ENCODE measurements at regions not wholly inside any gene's neighbourhood (a gene's known extent, or its start where the extent isn't known, plus 50 kb on each side); places are given as distances from the start of the nearest gene placed in this dataset.

DNA sequence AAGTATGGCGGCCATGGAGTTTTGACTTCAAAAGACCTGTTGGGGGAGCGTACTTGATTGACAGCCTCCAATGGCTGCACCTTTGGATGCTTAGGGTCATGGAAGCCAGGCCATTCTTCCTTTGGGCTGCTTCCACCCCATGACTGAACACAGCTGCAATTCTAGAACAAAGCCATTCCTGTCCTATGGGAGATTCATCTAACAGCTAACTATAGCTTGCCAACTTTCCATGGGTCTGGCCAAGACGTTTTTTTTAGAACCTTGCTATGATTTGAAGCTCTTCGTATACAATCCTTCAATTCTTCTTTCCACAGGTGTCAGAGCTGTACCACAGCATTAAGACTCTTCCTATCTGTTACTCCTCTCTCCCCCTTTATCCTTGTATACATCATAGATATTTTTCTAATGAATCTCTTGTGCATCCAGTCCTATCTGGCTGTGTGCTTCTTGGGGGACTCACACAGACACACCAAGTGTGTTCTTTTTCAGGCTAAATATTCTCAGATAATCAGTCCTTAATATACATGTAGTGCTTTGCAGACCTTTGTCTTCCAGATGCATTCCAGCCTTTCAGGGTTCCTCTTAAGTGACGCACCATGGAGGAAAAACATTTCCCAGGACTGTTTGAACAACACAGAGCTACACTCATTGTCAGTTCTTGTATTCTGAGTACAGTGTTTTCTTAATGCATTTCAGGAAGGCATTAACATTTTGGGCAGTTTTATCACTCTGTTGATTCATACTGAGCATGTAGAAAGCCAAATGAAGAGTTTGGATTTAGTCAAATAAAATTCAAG lies 198.9 kb downstream of the TAF11L14 start:
- Histone ChIP-seq H3K4me1 (no peaks in the 10 kb centered on the region), H3K36me3 (replicated peaks in 1 of 2; ENCODE audit: insufficient read depth in 1 of 2, low read depth in 2 of 2) (no peaks in the 10 kb centered on the region), H3K9me3 (no peaks in the 10 kb centered on the region), H3K4me3 (no peak overlapping the region), H3K27ac (no peak overlapping the region), H3K27me3 (no peaks in the 10 kb centered on the region)
- TF ChIP-seq, protein P1, sequence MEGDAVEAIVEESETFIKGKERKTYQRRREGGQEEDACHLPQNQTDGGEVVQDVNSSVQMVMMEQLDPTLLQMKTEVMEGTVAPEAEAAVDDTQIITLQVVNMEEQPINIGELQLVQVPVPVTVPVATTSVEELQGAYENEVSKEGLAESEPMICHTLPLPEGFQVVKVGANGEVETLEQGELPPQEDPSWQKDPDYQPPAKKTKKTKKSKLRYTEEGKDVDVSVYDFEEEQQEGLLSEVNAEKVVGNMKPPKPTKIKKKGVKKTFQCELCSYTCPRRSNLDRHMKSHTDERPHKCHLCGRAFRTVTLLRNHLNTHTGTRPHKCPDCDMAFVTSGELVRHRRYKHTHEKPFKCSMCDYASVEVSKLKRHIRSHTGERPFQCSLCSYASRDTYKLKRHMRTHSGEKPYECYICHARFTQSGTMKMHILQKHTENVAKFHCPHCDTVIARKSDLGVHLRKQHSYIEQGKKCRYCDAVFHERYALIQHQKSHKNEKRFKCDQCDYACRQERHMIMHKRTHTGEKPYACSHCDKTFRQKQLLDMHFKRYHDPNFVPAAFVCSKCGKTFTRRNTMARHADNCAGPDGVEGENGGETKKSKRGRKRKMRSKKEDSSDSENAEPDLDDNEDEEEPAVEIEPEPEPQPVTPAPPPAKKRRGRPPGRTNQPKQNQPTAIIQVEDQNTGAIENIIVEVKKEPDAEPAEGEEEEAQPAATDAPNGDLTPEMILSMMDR (IDR thresholded peaks at IDR 0.05): no peak
- no peak for TF ChIP-seq POLR2A (IDR thresholded peaks at IDR 0.05)
- intact Hi-C loops (cut with DNase I): no loop called here
- no peak for ATAC-seq
- DNase-seq: no peak
- 47 to 48% methylated on average over 5 of the region's 5 CpGs for WGBS, 2 donors

DNA sequence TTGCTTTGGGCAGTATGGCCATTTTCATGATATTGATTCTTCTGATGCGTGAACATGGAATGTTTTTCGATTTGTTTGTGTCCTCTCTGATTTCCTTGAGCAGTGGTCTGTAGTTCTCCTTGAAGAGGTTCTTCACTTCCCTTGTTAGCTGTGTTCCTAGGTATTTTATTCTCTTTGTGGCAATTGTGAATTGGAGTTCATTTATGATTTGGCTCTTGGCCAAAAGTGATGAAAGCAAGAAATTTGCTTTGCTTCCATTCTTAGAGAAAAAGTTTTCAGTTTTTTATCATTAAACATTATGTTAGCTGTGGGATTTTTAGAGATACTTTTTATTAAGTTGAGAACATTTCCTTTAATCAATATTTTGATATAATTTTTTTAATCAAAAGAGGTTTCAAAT lies 203.5 kb downstream of the TAF11L14 start:
- H3K27me3 ChIP-seq: no peaks in the 10 kb centered on the region
- WGBS, 2 donors: 68 to 71% methylated on average over 2 of the region's 2 CpGs
- no peaks in the 10 kb centered on the region for H3K36me3 ChIP-seq (replicated peaks in 1 of 2; ENCODE audit: insufficient read depth in 1 of 2, low read depth in 2 of 2)
- intact Hi-C loops (cut with DNase I): no loop called here
- H3K4me3 ChIP-seq: no peak overlapping the region
- no peak overlapping the region for H3K27ac ChIP-seq
- ATAC-seq (no peak), DNase-seq (no peak)
- TF ChIP-seq, protein P1 (IDR thresholded peaks at IDR 0.05): no peak
- no peak for TF ChIP-seq POLR2A (IDR thresholded peaks at IDR 0.05)
- H3K9me3 ChIP-seq: no peaks in the 10 kb centered on the region
- no peaks in the 10 kb centered on the region for H3K4me1 ChIP-seq

DNA sequence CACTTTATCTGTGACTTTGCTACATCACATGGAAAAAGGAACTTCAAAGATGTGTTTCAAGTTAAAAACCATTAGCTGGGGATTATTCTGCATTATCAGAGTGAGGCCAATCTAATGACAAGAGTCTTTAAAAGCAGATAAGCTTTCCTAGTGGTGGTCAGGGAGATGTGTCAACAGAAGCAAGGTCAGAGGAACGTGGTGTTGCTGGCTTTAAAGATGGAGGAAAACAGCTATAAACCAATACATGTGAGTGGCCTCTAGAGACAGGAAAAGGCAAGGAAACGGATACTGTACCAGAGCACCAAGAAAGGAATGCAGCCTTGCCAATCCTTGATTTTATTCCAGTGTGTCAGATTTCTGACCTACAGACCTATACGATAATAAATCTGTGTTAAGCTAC lies 204.2 kb downstream of the TAF11L14 start:
- ATAC-seq: no peak
- TF ChIP-seq, protein P1 (IDR thresholded peaks at IDR 0.05): no peak
- TF ChIP-seq POLR2A (IDR thresholded peaks at IDR 0.05): no peak
- no peaks in the 10 kb centered on the region for H3K4me1 ChIP-seq
- WGBS, 2 donors: 39 to 41% methylated on average over 3 of the region's 3 CpGs
- H3K27ac ChIP-seq: no peak overlapping the region
- H3K9me3 ChIP-seq: no peaks in the 10 kb centered on the region
- H3K4me3 ChIP-seq: no peak overlapping the region
- intact Hi-C loops (cut with DNase I): no loop called here
- no peaks in the 10 kb centered on the region for H3K36me3 ChIP-seq (replicated peaks in 1 of 2; ENCODE audit: insufficient read depth in 1 of 2, low read depth in 2 of 2)
- no peaks in the 10 kb centered on the region for H3K27me3 ChIP-seq
- no peak for DNase-seq

DNA sequence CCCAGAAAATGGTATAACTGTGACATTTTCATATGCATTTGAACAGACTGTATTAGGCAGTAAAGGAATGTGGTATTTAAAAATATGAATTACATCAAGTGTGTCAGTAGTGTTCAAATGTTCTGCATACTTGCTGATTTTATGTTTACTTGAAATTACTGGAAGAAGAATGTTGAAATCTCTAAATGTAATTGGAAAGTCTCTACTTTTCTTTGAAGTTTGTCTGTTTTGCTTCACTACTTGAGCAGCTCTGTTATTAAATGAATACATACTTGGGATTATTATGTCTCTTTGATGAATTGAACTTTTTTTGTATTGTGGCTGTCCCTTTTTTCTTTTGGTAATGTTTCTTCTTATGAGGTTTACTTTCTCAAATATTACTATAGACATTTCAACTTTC lies 205.6 kb downstream of the TAF11L14 start:
- Histone ChIP-seq H3K9me3 (no peaks in the 10 kb centered on the region), H3K36me3 (replicated peaks in 1 of 2; ENCODE audit: insufficient read depth in 1 of 2, low read depth in 2 of 2) (no peaks in the 10 kb centered on the region), H3K27me3 (no peaks in the 10 kb centered on the region), H3K4me3 (no peak overlapping the region), H3K4me1 (no peaks in the 10 kb centered on the region), H3K27ac (no peak overlapping the region)
- intact Hi-C loops (cut with DNase I): no loop called here
- no peak for DNase-seq
- TF ChIP-seq, protein P1 (IDR thresholded peaks at IDR 0.05): no peak
- no peak for TF ChIP-seq POLR2A (IDR thresholded peaks at IDR 0.05)
- ATAC-seq: no peak

DNA sequence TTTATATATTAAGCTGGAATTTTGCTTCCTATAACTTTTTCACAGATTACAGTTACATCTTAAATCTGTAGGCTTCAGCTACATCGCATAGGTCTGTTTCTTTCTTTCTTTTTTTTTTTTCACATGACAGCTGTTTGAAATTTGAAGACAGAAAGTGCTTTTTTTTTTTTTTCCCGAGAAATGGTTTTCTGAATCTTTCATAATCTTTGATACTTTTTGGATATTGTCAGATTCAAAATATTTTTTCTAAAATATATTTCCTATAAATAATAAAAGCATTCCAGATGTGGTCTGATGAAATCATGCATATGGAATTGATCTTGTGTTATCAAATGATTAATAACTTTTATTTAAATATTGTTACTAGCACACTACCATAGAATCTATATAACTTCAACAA lies 212.2 kb downstream of the TAF11L14 start:
- Histone ChIP-seq H3K27ac (no peak overlapping the region), H3K4me3 (no peak overlapping the region), H3K9me3 (no peaks in the 10 kb centered on the region), H3K36me3 (replicated peaks in 1 of 2; ENCODE audit: insufficient read depth in 1 of 2, low read depth in 2 of 2) (no peaks in the 10 kb centered on the region), H3K4me1 (no peaks in the 10 kb centered on the region), H3K27me3 (no peaks in the 10 kb centered on the region)
- DNase-seq: no peak
- intact Hi-C loops (cut with DNase I): no loop called here
- WGBS, 2 donors: 69 to 79% methylated on average over 2 of the region's 2 CpGs
- TF ChIP-seq POLR2A (IDR thresholded peaks at IDR 0.05): no peak
- TF ChIP-seq, protein P1 (IDR thresholded peaks at IDR 0.05): no peak
- no peak for ATAC-seq

Data from body of pancreas (tissue), 4 donors.